Panc1 (cell line): ENCODE measurements at regions not wholly inside any gene's neighbourhood (a gene's known extent, or its start where the extent isn't known, plus 50 kb on each side); places are given as distances from the start of the nearest gene placed in this dataset.

Experiments used
- ATAC-seq: fragments of 200-7000 bp; cut with Tn5 transposase; 2 replicates; pipeline ENCODE4 v1.9.1; 2020; ENCODE audit warnings: mild to moderate bottlenecking, moderate library complexity
- BruUV-seq: library from RNA; stranded (reverse); fragments of 400-500 nt; replicated peaks from 2 replicates; lab custom pipeline; 2021; lab: Mats Ljungman, UMichigan
- CTCF ChIA-PET: fragments of 300-600 bp; sonication (Branson Sonifier 250); formaldehyde crosslinking; loops from one replicate; lab custom pipeline; 2022; ENCODE audit warnings: antibody characterized with exemption; lab: Charles Lee
- POLR2A ChIA-PET: fragments of 300-600 bp; sonication (Branson Sonifier 250); formaldehyde crosslinking; loops from one replicate; lab custom pipeline; 2022; ENCODE audit warnings: antibody characterized with exemption; lab: Charles Lee
- DNase-seq: peaks from one replicate; pipeline ENCODE4 v3.0.0-alpha.2; 2010; ENCODE audit warnings: low read depth, low spot score
- H3K27ac ChIP-seq: 2 replicates; pipeline ENCODE4 v1.5.1; 2011; ENCODE audit warnings: mild to moderate bottlenecking, low read length, inconsistent platforms
- H3K27me3 ChIP-seq: fragments of 200-500 bp; sonication (Bioruptor generic); 2 replicates; pipeline ENCODE4 v1.6.0; 2014; ENCODE audit warnings: low read length, inconsistent platforms; ENCODE audit not compliant: control insufficient read depth, insufficient read depth
- H3K36me3 ChIP-seq: fragments of 200-500 bp; sonication (Bioruptor generic); 2 replicates; pipeline ENCODE4 v1.5.1; 2014; ENCODE audit warnings: inconsistent platforms, mild to moderate bottlenecking, low read length, moderate library complexity; ENCODE audit not compliant: control insufficient read depth, insufficient read depth
- H3K4me1 ChIP-seq: 2 replicates; pipeline ENCODE4 v1.5.1; 2011; ENCODE audit warnings: inconsistent platforms, mild to moderate bottlenecking, low read length, moderate library complexity; ENCODE audit not compliant: control insufficient read depth, insufficient read depth
- H3K4me3 ChIP-seq, 2 experiments: 2 replicates each; pipeline ENCODE4 v1.5.1; 2011 to 2012; ENCODE audit warnings: low read depth in 2 of 2, low read length in 2 of 2, mild to moderate bottlenecking in 2 of 2, inconsistent platforms in 1 of 2, moderate library complexity in 1 of 2
- H3K9me3 ChIP-seq: fragments of 200-500 bp; sonication (Bioruptor generic); 2 replicates; pipeline ENCODE4 v1.5.1; 2014; ENCODE audit warnings: low read depth, mild to moderate bottlenecking, inconsistent platforms, low read length, moderate library complexity; ENCODE audit not compliant: control insufficient read depth, insufficient read depth
- POLR2AphosphoS5 ChIP-seq: IDR thresholded peaks from 2 replicates; pipeline ENCODE4 v1.6.1; 2012; ENCODE audit warnings: mild to moderate bottlenecking, low read depth, low read length, moderate library complexity
- SIN3A ChIP-seq: IDR thresholded peaks from 2 replicates; pipeline ENCODE4 v1.6.1; 2012; ENCODE audit warnings: low read depth, mild to moderate bottlenecking, low read length, moderate library complexity, borderline replicate concordance; ENCODE audit not compliant: insufficient read depth
- TCF7L2 ChIP-seq: IDR thresholded peaks from 2 replicates; pipeline ENCODE4 v1.6.1; 2011; ENCODE audit warnings: mild to moderate bottlenecking, low read depth, low read length, inconsistent platforms
- in situ Hi-C: cut with HindIII; loops from 2 replicates; pipeline ENCODE4 v1.10.0; 2016; ENCODE audit warnings: low sequenced_read_pairs, low pct_unique_long_range_greater_than_20kb
- intact Hi-C: fragments of 100-400 bp; cut with micrococcal nuclease; formaldehyde crosslinking; loops from one replicate; pipeline ENCODE4 v1.10.0; 2022; ENCODE audit not compliant: unreplicated experiment
- TF ChIP-seq, protein P1 (sequence below): fragments of 450-650 bp; IDR thresholded peaks from 2 replicates; pipeline ENCODE4 v1.5.1; 2017; ENCODE audit warnings: mild to moderate bottlenecking
- TF ChIP-seq, protein P2 (sequence below), 2 experiments: IDR thresholded peaks; 2 replicates each; pipeline ENCODE4 v1.6.1; 2011 to 2012; ENCODE audit warnings: low read depth in 2 of 2, control low read depth in 1 of 2, low read length in 1 of 2, mild to moderate bottlenecking in 1 of 2, moderate library complexity in 1 of 2; ENCODE audit not compliant: insufficient read depth in 1 of 2

DNA sequence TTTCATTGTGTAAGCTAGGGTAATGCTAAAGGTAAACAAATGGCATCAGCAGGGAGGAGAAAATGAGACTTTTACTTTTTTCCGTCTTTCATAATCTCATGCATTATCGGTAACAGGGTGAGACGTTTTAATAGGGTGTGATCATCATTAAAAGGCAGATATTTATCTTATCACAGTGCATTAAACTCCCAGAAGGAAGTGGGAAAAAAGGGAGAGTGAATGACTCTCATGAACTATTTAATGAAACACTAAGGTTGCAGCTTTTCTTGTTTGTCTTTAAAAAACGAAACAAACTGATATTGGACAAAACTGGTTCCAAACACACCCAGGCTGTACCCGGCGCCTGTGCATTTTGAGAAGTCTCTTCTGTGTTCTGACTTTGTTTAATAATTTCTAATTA, 1936.8 kb upstream of the PIK3C3 start:
- Histone ChIP-seq H3K27me3 (no peaks in the 10 kb centered on the region), H3K36me3 (no peaks in the 10 kb centered on the region), H3K27ac (no peak overlapping the region), H3K4me3 (no peak overlapping the region), H3K9me3 (no peaks in the 10 kb centered on the region), H3K4me1 (no peaks in the 10 kb centered on the region)
- ChIA-PET CTCF (no interaction called here), POLR2A (no interaction called here)
- intact Hi-C loops, result no loop called here
- no TSS peak for BruUV-seq
- no peak for DNase-seq
- in situ Hi-C loops, result no loop called here
- TF ChIP-seq, protein P1, sequence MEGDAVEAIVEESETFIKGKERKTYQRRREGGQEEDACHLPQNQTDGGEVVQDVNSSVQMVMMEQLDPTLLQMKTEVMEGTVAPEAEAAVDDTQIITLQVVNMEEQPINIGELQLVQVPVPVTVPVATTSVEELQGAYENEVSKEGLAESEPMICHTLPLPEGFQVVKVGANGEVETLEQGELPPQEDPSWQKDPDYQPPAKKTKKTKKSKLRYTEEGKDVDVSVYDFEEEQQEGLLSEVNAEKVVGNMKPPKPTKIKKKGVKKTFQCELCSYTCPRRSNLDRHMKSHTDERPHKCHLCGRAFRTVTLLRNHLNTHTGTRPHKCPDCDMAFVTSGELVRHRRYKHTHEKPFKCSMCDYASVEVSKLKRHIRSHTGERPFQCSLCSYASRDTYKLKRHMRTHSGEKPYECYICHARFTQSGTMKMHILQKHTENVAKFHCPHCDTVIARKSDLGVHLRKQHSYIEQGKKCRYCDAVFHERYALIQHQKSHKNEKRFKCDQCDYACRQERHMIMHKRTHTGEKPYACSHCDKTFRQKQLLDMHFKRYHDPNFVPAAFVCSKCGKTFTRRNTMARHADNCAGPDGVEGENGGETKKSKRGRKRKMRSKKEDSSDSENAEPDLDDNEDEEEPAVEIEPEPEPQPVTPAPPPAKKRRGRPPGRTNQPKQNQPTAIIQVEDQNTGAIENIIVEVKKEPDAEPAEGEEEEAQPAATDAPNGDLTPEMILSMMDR, result no peak
- TF ChIP-seq TCF7L2, result no peak
- TF ChIP-seq POLR2AphosphoS5, result no peak
- TF ChIP-seq SIN3A, result no peak
- TF ChIP-seq, protein P2, sequence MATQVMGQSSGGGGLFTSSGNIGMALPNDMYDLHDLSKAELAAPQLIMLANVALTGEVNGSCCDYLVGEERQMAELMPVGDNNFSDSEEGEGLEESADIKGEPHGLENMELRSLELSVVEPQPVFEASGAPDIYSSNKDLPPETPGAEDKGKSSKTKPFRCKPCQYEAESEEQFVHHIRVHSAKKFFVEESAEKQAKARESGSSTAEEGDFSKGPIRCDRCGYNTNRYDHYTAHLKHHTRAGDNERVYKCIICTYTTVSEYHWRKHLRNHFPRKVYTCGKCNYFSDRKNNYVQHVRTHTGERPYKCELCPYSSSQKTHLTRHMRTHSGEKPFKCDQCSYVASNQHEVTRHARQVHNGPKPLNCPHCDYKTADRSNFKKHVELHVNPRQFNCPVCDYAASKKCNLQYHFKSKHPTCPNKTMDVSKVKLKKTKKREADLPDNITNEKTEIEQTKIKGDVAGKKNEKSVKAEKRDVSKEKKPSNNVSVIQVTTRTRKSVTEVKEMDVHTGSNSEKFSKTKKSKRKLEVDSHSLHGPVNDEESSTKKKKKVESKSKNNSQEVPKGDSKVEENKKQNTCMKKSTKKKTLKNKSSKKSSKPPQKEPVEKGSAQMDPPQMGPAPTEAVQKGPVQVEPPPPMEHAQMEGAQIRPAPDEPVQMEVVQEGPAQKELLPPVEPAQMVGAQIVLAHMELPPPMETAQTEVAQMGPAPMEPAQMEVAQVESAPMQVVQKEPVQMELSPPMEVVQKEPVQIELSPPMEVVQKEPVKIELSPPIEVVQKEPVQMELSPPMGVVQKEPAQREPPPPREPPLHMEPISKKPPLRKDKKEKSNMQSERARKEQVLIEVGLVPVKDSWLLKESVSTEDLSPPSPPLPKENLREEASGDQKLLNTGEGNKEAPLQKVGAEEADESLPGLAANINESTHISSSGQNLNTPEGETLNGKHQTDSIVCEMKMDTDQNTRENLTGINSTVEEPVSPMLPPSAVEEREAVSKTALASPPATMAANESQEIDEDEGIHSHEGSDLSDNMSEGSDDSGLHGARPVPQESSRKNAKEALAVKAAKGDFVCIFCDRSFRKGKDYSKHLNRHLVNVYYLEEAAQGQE (IDR thresholded peaks at IDR 0.05; ENCODE audit: insufficient read depth in 1 of 2, low read depth in 2 of 2, low read length in 1 of 2), result no peak
- ATAC-seq, result no peak

DNA sequence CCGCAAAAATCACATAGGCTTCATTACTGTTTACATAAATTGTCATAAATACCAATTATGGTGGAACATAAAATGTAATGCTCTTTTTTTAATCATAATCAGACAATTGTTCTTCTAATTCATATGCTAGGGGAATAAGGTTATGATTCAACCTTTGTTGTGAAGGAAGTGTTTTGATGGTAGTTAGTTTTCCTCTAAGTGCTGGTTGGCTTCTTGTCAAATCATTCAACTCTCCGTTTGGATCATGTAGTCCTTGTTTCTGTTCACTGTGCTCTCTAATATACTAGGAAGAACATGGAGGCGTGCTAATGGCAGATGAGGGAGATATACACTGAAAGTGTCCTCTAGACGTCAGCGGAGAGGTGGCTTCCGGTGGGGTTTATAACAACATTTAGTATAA, 1938.0 kb upstream of the PIK3C3 start:
- no TSS peak for BruUV-seq
- no peak for ATAC-seq
- in situ Hi-C loops, result no loop called here

More for the DNA sequence above, 1938.0 kb upstream of the PIK3C3 start:
- ChIA-PET CTCF (no interaction called here), POLR2A (no interaction called here)
- no peaks in the 10 kb centered on the region for H3K4me1 ChIP-seq
- intact Hi-C loops, result no loop called here
- no peak for DNase-seq
- H3K4me3 ChIP-seq, result no peak overlapping the region
- H3K27me3 ChIP-seq, result no peaks in the 10 kb centered on the region
- H3K36me3 ChIP-seq, result no peaks in the 10 kb centered on the region
- no peak overlapping the region for H3K27ac ChIP-seq
- TF ChIP-seq TCF7L2 (no peak), POLR2AphosphoS5 (no peak), SIN3A (no peak)
- TF ChIP-seq, protein P1, result no peak
- TF ChIP-seq, protein P2 (IDR thresholded peaks at IDR 0.05; ENCODE audit: insufficient read depth in 1 of 2, low read depth in 2 of 2, low read length in 1 of 2), result no peak
- H3K9me3 ChIP-seq, result no peaks in the 10 kb centered on the region
